ENCODE measurements at regions not wholly inside any gene's neighbourhood (a gene's known extent, or its start where the extent isn't known, plus 50 kb on each side); places are given as distances from the start of the nearest gene placed in this dataset.
A peak's percentile ranks its signal among the peaks of the same experiment; 100 is the strongest.

- DNase-seq (ENCODE audit: low read depth in 6 of 9, low spot score in 9 of 9): no peak
- Histone ChIP-seq H3K36me3 (ENCODE audit: control insufficient read depth in 2 of 2, insufficient read depth in 2 of 2, low read length in 1 of 2) (no peaks in the 10 kb centered on the region), H3K27ac (ENCODE audit: low read depth in 1 of 2, low read length in 1 of 2) (no peak overlapping the region), H3K9me3 (ENCODE audit: control insufficient read depth in 2 of 2, insufficient read depth in 1 of 2, low read length in 1 of 2) (no peaks in the 10 kb centered on the region), H3K4me1 (ENCODE audit: control insufficient read depth in 2 of 2, insufficient read depth in 2 of 2, low read length in 2 of 2) (no peaks in the 10 kb centered on the region), H3K4me3 (ENCODE audit: low read length in 2 of 2) (no peak overlapping the region), H3K27me3 (ENCODE audit: control insufficient read depth in 2 of 2, insufficient read depth in 1 of 2, low read length in 1 of 2) (peaks cover 0 to 2% of the 10 kb centered on the region in 2 donors)
- WGBS: 72% methylated on average over 2 of the region's 2 CpGs
Measured at GRCh38 chr1:29420202-29420601, 183.9 kb downstream of the PTPRU start.

- Histone ChIP-seq H3K36me3 (ENCODE audit: control insufficient read depth in 2 of 2, insufficient read depth in 2 of 2, low read length in 1 of 2) (no peaks in the 10 kb centered on the region), H3K9me3 (ENCODE audit: control insufficient read depth in 2 of 2, insufficient read depth in 1 of 2, low read length in 1 of 2) (no peaks in the 10 kb centered on the region), H3K27ac (ENCODE audit: low read depth in 1 of 2, low read length in 1 of 2) (no peak overlapping the region), H3K4me3 (ENCODE audit: low read length in 2 of 2) (no peak overlapping the region), H3K4me1 (ENCODE audit: control insufficient read depth in 2 of 2, insufficient read depth in 2 of 2, low read length in 2 of 2) (no peaks in the 10 kb centered on the region), H3K27me3 (ENCODE audit: control insufficient read depth in 2 of 2, insufficient read depth in 1 of 2, low read length in 1 of 2) (peaks cover 0 to 2% of the 10 kb centered on the region in 2 donors)
- WGBS: 85% methylated on average over 5 of the region's 5 CpGs
- no peak for DNase-seq (ENCODE audit: low read depth in 6 of 9, low spot score in 9 of 9)
Measured at GRCh38 chr1:29417971-29418370, 181.6 kb downstream of the PTPRU start.

- Histone ChIP-seq H3K27ac (ENCODE audit: low read depth in 1 of 2, low read length in 1 of 2) (no peak overlapping the region), H3K4me3 (ENCODE audit: low read length in 2 of 2) (no peak overlapping the region), H3K27me3 (ENCODE audit: control insufficient read depth in 2 of 2, insufficient read depth in 1 of 2, low read length in 1 of 2) (peaks cover 0 to 2% of the 10 kb centered on the region in 2 donors), H3K36me3 (ENCODE audit: control insufficient read depth in 2 of 2, insufficient read depth in 2 of 2, low read length in 1 of 2) (no peaks in the 10 kb centered on the region), H3K9me3 (ENCODE audit: control insufficient read depth in 2 of 2, insufficient read depth in 1 of 2, low read length in 1 of 2) (no peaks in the 10 kb centered on the region), H3K4me1 (ENCODE audit: control insufficient read depth in 2 of 2, insufficient read depth in 2 of 2, low read length in 2 of 2) (no peaks in the 10 kb centered on the region)
- 91% methylated on average over 14 of the region's 14 CpGs for WGBS
- no peak for DNase-seq (ENCODE audit: low read depth in 6 of 9, low spot score in 9 of 9)
Measured at GRCh38 chr1:29417147-29417858, 181.0 kb downstream of the PTPRU start.

- H3K4me3 ChIP-seq (ENCODE audit: low read length in 2 of 2): no peak overlapping the region
- H3K9me3 ChIP-seq (ENCODE audit: control insufficient read depth in 2 of 2, insufficient read depth in 1 of 2, low read length in 1 of 2): no peaks in the 10 kb centered on the region
- 73% methylated on average over 13 of the region's 13 CpGs for WGBS
- H3K27ac ChIP-seq (ENCODE audit: low read depth in 1 of 2, low read length in 1 of 2): no peak overlapping the region
- no peaks in the 10 kb centered on the region for H3K36me3 ChIP-seq (ENCODE audit: control insufficient read depth in 2 of 2, insufficient read depth in 2 of 2, low read length in 1 of 2)
- H3K27me3 ChIP-seq (ENCODE audit: control insufficient read depth in 2 of 2, insufficient read depth in 1 of 2, low read length in 1 of 2): peaks cover 0 to 2% of the 10 kb centered on the region in 2 donors
- DNase-seq (ENCODE audit: low read depth in 6 of 9, low spot score in 9 of 9): no peak
- H3K4me1 ChIP-seq (ENCODE audit: control insufficient read depth in 2 of 2, insufficient read depth in 2 of 2, low read length in 2 of 2): no peaks in the 10 kb centered on the region
Measured at GRCh38 chr1:29416267-29417146, 180.2 kb downstream of the PTPRU start.

- DNase-seq (ENCODE audit: low read depth in 6 of 9, low spot score in 9 of 9): no peak
- Histone ChIP-seq H3K4me3 (ENCODE audit: low read length in 2 of 2) (no peak overlapping the region), H3K27ac (ENCODE audit: low read depth in 1 of 2, low read length in 1 of 2) (no peak overlapping the region), H3K9me3 (ENCODE audit: control insufficient read depth in 2 of 2, insufficient read depth in 1 of 2, low read length in 1 of 2) (no peaks in the 10 kb centered on the region), H3K4me1 (ENCODE audit: control insufficient read depth in 2 of 2, insufficient read depth in 2 of 2, low read length in 2 of 2) (no peaks in the 10 kb centered on the region), H3K36me3 (ENCODE audit: control insufficient read depth in 2 of 2, insufficient read depth in 2 of 2, low read length in 1 of 2) (no peaks in the 10 kb centered on the region), H3K27me3 (ENCODE audit: control insufficient read depth in 2 of 2, insufficient read depth in 1 of 2, low read length in 1 of 2) (peaks cover 0 to 2% of the 10 kb centered on the region in 2 donors)
- WGBS: 65% methylated on average over 3 of the region's 3 CpGs
Measured at GRCh38 chr1:29415861-29416260, 179.5 kb downstream of the PTPRU start.

GRCh38 chr1:29415156-29415830, 179.0 kb downstream of the PTPRU start:
- Histone ChIP-seq H3K4me1 (ENCODE audit: control insufficient read depth in 2 of 2, insufficient read depth in 2 of 2, low read length in 2 of 2) (no peaks in the 10 kb centered on the region), H3K36me3 (ENCODE audit: control insufficient read depth in 2 of 2, insufficient read depth in 2 of 2, low read length in 1 of 2) (no peaks in the 10 kb centered on the region), H3K9me3 (ENCODE audit: control insufficient read depth in 2 of 2, insufficient read depth in 1 of 2, low read length in 1 of 2) (no peaks in the 10 kb centered on the region), H3K27ac (ENCODE audit: low read depth in 1 of 2, low read length in 1 of 2) (no peak overlapping the region), H3K27me3 (ENCODE audit: control insufficient read depth in 2 of 2, insufficient read depth in 1 of 2, low read length in 1 of 2) (peaks cover 0 to 2% of the 10 kb centered on the region in 2 donors), H3K4me3 (ENCODE audit: low read length in 2 of 2) (no peak overlapping the region)
- peak in 1 of 9 donors; percentile 16 for DNase-seq (ENCODE audit: low read depth in 6 of 9, low spot score in 9 of 9)
- 57% methylated on average over 9 of the region's 9 CpGs for WGBS

- WGBS: 77% methylated on average over 4 of the region's 4 CpGs
- no peaks in the 10 kb centered on the region for H3K9me3 ChIP-seq (ENCODE audit: control insufficient read depth in 2 of 2, insufficient read depth in 1 of 2, low read length in 1 of 2)
- H3K27ac ChIP-seq (ENCODE audit: low read depth in 1 of 2, low read length in 1 of 2): no peak overlapping the region
- no peaks in the 10 kb centered on the region for H3K36me3 ChIP-seq (ENCODE audit: control insufficient read depth in 2 of 2, insufficient read depth in 2 of 2, low read length in 1 of 2)
- no peak for DNase-seq (ENCODE audit: low read depth in 6 of 9, low spot score in 9 of 9)
- no peak overlapping the region for H3K4me3 ChIP-seq (ENCODE audit: low read length in 2 of 2)
- H3K4me1 ChIP-seq (ENCODE audit: control insufficient read depth in 2 of 2, insufficient read depth in 2 of 2, low read length in 2 of 2): no peaks in the 10 kb centered on the region
- peaks cover 0 to 2% of the 10 kb centered on the region in 2 donors for H3K27me3 ChIP-seq (ENCODE audit: control insufficient read depth in 2 of 2, insufficient read depth in 1 of 2, low read length in 1 of 2)
Measured at GRCh38 chr1:29414086-29414485, 177.8 kb downstream of the PTPRU start.

GRCh38 chr1:29413661-29414060, 177.3 kb downstream of the PTPRU start:
- WGBS: 86% methylated on average over 10 of the region's 10 CpGs
- Histone ChIP-seq H3K9me3 (ENCODE audit: control insufficient read depth in 2 of 2, insufficient read depth in 1 of 2, low read length in 1 of 2) (no peaks in the 10 kb centered on the region), H3K27me3 (ENCODE audit: control insufficient read depth in 2 of 2, insufficient read depth in 1 of 2, low read length in 1 of 2) (peaks cover 0 to 2% of the 10 kb centered on the region in 2 donors), H3K4me1 (ENCODE audit: control insufficient read depth in 2 of 2, insufficient read depth in 2 of 2, low read length in 2 of 2) (no peaks in the 10 kb centered on the region), H3K4me3 (ENCODE audit: low read length in 2 of 2) (no peak overlapping the region), H3K36me3 (ENCODE audit: control insufficient read depth in 2 of 2, insufficient read depth in 2 of 2, low read length in 1 of 2) (no peaks in the 10 kb centered on the region), H3K27ac (ENCODE audit: low read depth in 1 of 2, low read length in 1 of 2) (no peak overlapping the region)
- no peak for DNase-seq (ENCODE audit: low read depth in 6 of 9, low spot score in 9 of 9)

- H3K4me3 ChIP-seq (ENCODE audit: low read length in 2 of 2): no peak overlapping the region
- 74% methylated on average over 6 of the region's 6 CpGs for WGBS
- H3K27me3 ChIP-seq (ENCODE audit: control insufficient read depth in 2 of 2, insufficient read depth in 1 of 2, low read length in 1 of 2): no peaks in the 10 kb centered on the region
- H3K4me1 ChIP-seq (ENCODE audit: control insufficient read depth in 2 of 2, insufficient read depth in 2 of 2, low read length in 2 of 2): no peaks in the 10 kb centered on the region
- H3K9me3 ChIP-seq (ENCODE audit: control insufficient read depth in 2 of 2, insufficient read depth in 1 of 2, low read length in 1 of 2): no peaks in the 10 kb centered on the region
- DNase-seq (ENCODE audit: low read depth in 6 of 9, low spot score in 9 of 9): no peak
- no peaks in the 10 kb centered on the region for H3K36me3 ChIP-seq (ENCODE audit: control insufficient read depth in 2 of 2, insufficient read depth in 2 of 2, low read length in 1 of 2)
- H3K27ac ChIP-seq (ENCODE audit: low read depth in 1 of 2, low read length in 1 of 2): no peak overlapping the region
Measured at GRCh38 chr1:29412591-29412990, 176.3 kb downstream of the PTPRU start.
